Gastrocnemius medialis (tissue), 4 donors: ENCODE measurements at regions not wholly inside any gene's neighbourhood (a gene's known extent, or its start where the extent isn't known, plus 50 kb on each side); places are given as distances from the start of the nearest gene placed in this dataset.

Source experiments
- ATAC-seq, 2 donors: fragments of 150-250 bp; one replicate each; pipeline ENCODE4 v1.9.1; 2016
- DNase-seq, 2 donors: peaks; one replicate each; pipeline ENCODE4 v3.0.0-alpha.2; 2019
- H3K27ac ChIP-seq, 4 donors: fragments of 200-600 bp; sonication (generic); 1 replicate in 1 of 4; 2 replicates in 3 of 4; pipeline ENCODE4 v1.5.1; 2016 to 2018; ENCODE audit warnings: mild to moderate bottlenecking in 2 of 4, moderate library complexity in 1 of 4
- H3K27me3 ChIP-seq, 3 donors: fragments of 200-600 bp; sonication (generic) in 2 of 3; 1 replicate in 1 of 3; 2 replicates in 2 of 3; pipeline versions ENCODE4 v1.5.1 to v1.6.0; 2016 to 2019; ENCODE audit warnings: mild to moderate bottlenecking in 1 of 3, moderate library complexity in 1 of 3
- H3K36me3 ChIP-seq, 2 donors: fragments of 200-600 bp; sonication (generic) in 1 of 2; one replicate each; pipeline ENCODE4 v1.5.1; 2017 to 2018
- H3K4me1 ChIP-seq, 2 donors: fragments of 200-600 bp; sonication (generic) in 1 of 2; one replicate each; pipeline ENCODE4 v1.5.1; 2016 to 2017; ENCODE audit warnings: mild to moderate bottlenecking in 2 of 2
- H3K4me3 ChIP-seq, 4 donors: fragments of 200-600 bp; sonication (generic) in 3 of 4; 1 replicate in 1 of 4; 2 replicates in 3 of 4; pipeline ENCODE4 v1.5.1; 2016 to 2019; ENCODE audit warnings: mild to moderate bottlenecking in 2 of 4
- H3K9me3 ChIP-seq, 3 donors: fragments of 200-600 bp; sonication (generic) in 2 of 3; 1 replicate in 1 of 3; 2 replicates in 2 of 3; pipeline ENCODE4 v1.5.1; 2016 to 2019
- POLR2A ChIP-seq, 2 donors: fragments of 450-650 bp; IDR thresholded peaks; one replicate each; pipeline ENCODE4 v1.6.1; 2017; ENCODE audit warnings: antibody characterized with exemption in 2 of 2, mild to moderate bottlenecking in 2 of 2, moderate library complexity in 2 of 2
- in situ Hi-C, 4 donors: fragments of 200-750 bp; cut with MboI; loops; one replicate each; pipeline versions ENCODE4 v1.15.0 to v1.8.0; 2017; ENCODE audit warnings: low sequenced_read_pairs in 4 of 4
- intact Hi-C: fragments of 100-400 bp; cut with DNase I; formaldehyde crosslinking; loops from one replicate; pipeline ENCODE4 v1.15.1; 2023; ENCODE audit warnings: low total_unique reads
- TF ChIP-seq, protein P1 (sequence below), 5 experiments: fragments of 450-650 bp in 3 of 5; fragments of 200-600 bp in 2 of 5; sonication (generic) in 2 of 5; IDR thresholded peaks in 4 of 5; conservative IDR thresholded peaks in 1 of 5; 1 replicate in 4 of 5; 2 replicates in 1 of 5; pipeline ENCODE4 v1.5.1; 2016 to 2019; ENCODE audit warnings: antibody characterized with exemption in 5 of 5, mild to moderate bottlenecking in 3 of 5, moderate library complexity in 3 of 5

DNA sequence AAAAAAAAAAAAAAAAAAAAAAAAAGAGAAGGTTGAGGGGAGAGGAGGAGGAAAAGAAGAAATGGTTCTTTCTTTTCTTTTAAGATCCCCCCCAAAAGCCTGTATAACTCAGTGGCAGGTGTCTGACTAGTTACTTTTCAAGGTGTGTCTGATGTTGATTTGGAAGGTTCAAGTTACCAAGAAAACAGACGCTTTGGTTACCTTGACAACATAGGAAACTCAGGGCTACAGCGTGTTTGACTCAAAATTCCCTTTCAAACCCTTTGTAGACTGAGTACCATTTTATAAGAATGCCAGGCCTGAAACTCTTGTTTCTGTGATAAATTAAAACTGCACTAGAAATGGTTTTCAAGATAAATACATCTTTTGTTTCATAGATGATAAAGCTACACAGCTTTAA lies 286.8 kb downstream of the SKIDA1 start:
- Histone ChIP-seq H3K36me3 (no peaks in the 10 kb centered on the region), H3K9me3 (no peaks in the 10 kb centered on the region), H3K27ac (no peak overlapping the region), H3K27me3 (no peaks in the 10 kb centered on the region), H3K4me1 (no peaks in the 10 kb centered on the region), H3K4me3 (no peak overlapping the region)
- DNase-seq, result no peak
- intact Hi-C loops, result no loop called here
- TF ChIP-seq, protein P1, sequence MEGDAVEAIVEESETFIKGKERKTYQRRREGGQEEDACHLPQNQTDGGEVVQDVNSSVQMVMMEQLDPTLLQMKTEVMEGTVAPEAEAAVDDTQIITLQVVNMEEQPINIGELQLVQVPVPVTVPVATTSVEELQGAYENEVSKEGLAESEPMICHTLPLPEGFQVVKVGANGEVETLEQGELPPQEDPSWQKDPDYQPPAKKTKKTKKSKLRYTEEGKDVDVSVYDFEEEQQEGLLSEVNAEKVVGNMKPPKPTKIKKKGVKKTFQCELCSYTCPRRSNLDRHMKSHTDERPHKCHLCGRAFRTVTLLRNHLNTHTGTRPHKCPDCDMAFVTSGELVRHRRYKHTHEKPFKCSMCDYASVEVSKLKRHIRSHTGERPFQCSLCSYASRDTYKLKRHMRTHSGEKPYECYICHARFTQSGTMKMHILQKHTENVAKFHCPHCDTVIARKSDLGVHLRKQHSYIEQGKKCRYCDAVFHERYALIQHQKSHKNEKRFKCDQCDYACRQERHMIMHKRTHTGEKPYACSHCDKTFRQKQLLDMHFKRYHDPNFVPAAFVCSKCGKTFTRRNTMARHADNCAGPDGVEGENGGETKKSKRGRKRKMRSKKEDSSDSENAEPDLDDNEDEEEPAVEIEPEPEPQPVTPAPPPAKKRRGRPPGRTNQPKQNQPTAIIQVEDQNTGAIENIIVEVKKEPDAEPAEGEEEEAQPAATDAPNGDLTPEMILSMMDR (IDR thresholded peaks at IDR 0.05 in 4 of 5, conservative IDR thresholded peaks at IDR 0.05 in 1 of 5), result no peak
- TF ChIP-seq POLR2A (IDR thresholded peaks at IDR 0.05), result no peak
- no peak for ATAC-seq
- in situ Hi-C loops, result no loop called here

DNA sequence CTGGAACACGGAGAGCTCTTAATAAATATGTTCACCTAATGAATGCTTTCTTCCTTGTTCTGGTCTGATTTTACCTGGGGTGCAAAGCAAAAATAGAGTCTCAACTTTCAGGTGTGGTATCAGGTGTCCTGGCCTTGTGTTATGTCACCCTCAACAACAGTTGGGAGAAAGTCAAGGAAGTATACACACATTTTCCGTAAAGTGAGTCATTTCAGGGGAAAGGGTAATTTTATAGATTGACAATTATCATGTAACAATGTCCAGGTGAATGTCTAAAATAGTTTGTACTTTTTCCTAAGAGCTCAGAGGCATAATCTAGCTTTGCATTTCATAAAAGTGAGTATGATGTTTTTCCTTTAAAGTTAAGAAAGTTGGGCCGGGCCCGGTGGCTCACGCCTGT lies 287.4 kb downstream of the SKIDA1 start:
- ATAC-seq (no peak), DNase-seq (no peak)
- Histone ChIP-seq H3K36me3 (no peaks in the 10 kb centered on the region), H3K4me1 (no peaks in the 10 kb centered on the region), H3K9me3 (no peaks in the 10 kb centered on the region), H3K4me3 (no peak overlapping the region), H3K27me3 (no peaks in the 10 kb centered on the region), H3K27ac (no peak overlapping the region)
- in situ Hi-C loops, result no loop called here
- TF ChIP-seq POLR2A (IDR thresholded peaks at IDR 0.05), result no peak
- TF ChIP-seq, protein P1 (IDR thresholded peaks at IDR 0.05 in 4 of 5, conservative IDR thresholded peaks at IDR 0.05 in 1 of 5), result no peak
- intact Hi-C loops, result no loop called here

DNA sequence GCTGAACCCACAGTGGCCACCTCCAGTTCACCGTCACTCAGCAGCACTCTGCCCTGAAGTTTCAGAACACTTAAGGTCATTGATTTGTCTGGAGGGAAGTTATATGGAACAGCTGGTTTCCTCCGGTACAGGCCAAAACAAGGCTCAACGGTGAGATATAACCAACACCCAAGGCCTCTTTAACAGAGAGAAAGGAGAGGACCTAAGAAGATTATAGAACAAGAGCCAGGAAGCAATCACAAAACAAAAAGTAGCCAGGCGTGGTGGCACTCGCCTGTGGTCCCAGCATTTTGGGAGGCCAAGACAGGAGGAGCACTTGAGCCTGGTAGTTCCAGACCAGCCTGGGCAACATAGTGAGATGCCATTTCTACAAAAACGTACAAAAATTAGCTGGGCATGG lies 290.7 kb downstream of the SKIDA1 start:
- H3K4me1 ChIP-seq, result no peaks in the 10 kb centered on the region
- H3K36me3 ChIP-seq, result no peaks in the 10 kb centered on the region
- ATAC-seq (no peak), DNase-seq (no peak)
- no peaks in the 10 kb centered on the region for H3K9me3 ChIP-seq
- H3K4me3 ChIP-seq, result no peak overlapping the region
- intact Hi-C loops, result no loop called here
- no peak for TF ChIP-seq POLR2A (IDR thresholded peaks at IDR 0.05)
- TF ChIP-seq, protein P1 (IDR thresholded peaks at IDR 0.05 in 4 of 5, conservative IDR thresholded peaks at IDR 0.05 in 1 of 5), result no peak
- no peak overlapping the region for H3K27ac ChIP-seq
- in situ Hi-C loops, result no loop called here
- no peaks in the 10 kb centered on the region for H3K27me3 ChIP-seq

DNA sequence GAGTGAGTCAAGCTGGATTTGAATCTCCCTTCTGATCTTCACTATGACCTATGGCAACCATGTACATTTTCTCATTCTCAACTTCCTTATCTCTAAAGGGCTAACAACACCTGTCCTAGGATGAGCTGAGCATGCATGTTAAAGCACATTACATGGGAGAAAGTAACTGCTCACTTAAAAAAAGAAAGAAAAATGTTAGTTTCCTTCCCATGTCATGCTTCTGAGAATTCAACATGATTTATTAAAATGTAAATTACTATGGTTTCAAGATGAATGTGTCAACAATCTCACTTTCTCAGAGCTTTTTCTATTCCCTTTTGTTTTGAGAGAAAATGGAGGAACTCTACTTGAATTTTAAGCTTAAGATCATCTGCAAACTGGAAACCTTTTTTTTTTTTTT lies 295.3 kb downstream of the SKIDA1 start:
- H3K4me1 ChIP-seq, result no peaks in the 10 kb centered on the region
- intact Hi-C loops, result no loop called here
- TF ChIP-seq, protein P1 (IDR thresholded peaks at IDR 0.05 in 4 of 5, conservative IDR thresholded peaks at IDR 0.05 in 1 of 5), result no peak
- no peak for TF ChIP-seq POLR2A (IDR thresholded peaks at IDR 0.05)
- no peaks in the 10 kb centered on the region for H3K9me3 ChIP-seq
- ATAC-seq (no peak), DNase-seq (no peak)
- in situ Hi-C loops, result no loop called here
- H3K27ac ChIP-seq, result no peak overlapping the region
- H3K36me3 ChIP-seq, result no peaks in the 10 kb centered on the region
- no peak overlapping the region for H3K4me3 ChIP-seq
- H3K27me3 ChIP-seq, result no peaks in the 10 kb centered on the region

DNA sequence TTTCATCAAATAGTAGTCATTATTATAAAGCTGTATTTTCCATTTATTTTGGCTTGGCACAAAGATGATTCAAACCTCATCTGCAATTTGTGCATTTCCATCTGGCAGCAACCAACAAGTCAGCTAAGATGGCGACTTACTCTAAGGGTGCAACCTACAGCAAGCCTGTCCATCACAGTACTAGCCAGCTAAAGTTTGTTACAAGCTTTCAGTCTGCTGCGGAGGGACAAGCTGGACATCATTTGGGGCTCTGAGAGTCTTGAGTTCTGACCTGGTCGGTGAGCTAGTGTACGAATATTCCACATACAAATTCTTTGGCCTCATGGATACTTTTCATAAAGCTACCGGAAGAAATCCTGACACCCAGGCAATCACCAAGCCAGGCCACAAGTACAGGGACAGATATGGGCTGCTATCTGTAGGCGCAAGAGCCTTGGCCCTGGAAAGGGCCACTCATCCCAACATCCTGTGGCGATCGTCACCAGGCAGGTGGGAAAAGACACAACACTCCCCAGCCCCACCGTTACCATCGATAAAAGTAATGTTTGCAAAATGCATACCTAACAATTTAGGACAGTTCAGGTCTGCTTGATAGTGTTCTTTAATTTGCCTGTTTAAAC lies 307.6 kb downstream of the SKIDA1 start:
- intact Hi-C loops, result no loop called here
- Histone ChIP-seq H3K36me3 (no peaks in the 10 kb centered on the region), H3K27ac (no peak overlapping the region), H3K9me3 (no peaks in the 10 kb centered on the region), H3K4me1 (no peaks in the 10 kb centered on the region), H3K4me3 (no peak overlapping the region), H3K27me3 (no peaks in the 10 kb centered on the region)
- DNase-seq, result no peak
- in situ Hi-C loops, result no loop called here
- TF ChIP-seq POLR2A (IDR thresholded peaks at IDR 0.05), result no peak
- TF ChIP-seq, protein P1 (IDR thresholded peaks at IDR 0.05 in 4 of 5, conservative IDR thresholded peaks at IDR 0.05 in 1 of 5), result no peak
- ATAC-seq, result no peak
